ENCODE measurements at regions not wholly inside any gene's neighbourhood (a gene's known extent, or its start where the extent isn't known, plus 50 kb on each side); places are given as distances from the start of the nearest gene placed in this dataset.

DNA sequence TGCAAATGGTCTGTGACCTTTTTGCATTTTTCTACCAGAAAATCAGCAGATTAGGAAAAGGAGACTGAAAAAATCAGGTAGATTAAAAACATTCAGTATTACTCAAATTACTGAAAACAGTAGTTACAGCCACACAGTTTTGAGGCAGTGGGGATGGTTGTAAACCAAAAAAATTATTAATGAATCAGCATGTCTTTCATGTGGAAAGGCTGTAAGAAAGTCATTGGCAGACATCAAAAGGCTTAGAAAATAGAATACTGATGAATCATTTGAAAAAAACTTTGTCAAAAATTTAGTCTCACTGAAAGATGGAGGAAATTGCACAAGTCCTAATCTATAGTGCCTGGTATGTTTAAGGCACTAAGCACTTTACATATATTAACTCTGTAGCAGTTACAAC is 133.9 kb upstream of the GCFC2 start:
- TF ChIP-seq, protein P1, sequence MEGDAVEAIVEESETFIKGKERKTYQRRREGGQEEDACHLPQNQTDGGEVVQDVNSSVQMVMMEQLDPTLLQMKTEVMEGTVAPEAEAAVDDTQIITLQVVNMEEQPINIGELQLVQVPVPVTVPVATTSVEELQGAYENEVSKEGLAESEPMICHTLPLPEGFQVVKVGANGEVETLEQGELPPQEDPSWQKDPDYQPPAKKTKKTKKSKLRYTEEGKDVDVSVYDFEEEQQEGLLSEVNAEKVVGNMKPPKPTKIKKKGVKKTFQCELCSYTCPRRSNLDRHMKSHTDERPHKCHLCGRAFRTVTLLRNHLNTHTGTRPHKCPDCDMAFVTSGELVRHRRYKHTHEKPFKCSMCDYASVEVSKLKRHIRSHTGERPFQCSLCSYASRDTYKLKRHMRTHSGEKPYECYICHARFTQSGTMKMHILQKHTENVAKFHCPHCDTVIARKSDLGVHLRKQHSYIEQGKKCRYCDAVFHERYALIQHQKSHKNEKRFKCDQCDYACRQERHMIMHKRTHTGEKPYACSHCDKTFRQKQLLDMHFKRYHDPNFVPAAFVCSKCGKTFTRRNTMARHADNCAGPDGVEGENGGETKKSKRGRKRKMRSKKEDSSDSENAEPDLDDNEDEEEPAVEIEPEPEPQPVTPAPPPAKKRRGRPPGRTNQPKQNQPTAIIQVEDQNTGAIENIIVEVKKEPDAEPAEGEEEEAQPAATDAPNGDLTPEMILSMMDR (IDR thresholded peaks at IDR 0.05), result no peak

DNA sequence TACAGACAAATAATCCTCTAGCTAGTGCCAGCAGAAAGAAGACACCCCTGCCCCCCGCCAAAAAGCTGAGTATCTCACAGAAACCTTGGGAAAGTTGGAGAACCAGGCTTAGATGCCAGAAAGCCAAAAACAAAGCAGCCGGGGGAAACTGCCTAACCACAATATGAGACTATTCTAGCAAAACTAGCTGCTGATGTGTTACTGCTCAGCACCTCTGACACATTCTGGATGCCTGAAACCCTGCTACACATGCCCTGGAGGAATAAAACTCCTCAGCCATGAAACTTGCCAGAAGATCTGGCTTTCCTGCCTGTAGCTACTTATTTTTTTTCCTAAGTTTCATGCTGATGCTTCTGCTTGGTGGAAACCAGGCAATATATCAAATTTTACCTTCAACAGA is 122.7 kb upstream of the GCFC2 start:
- TF ChIP-seq, protein P1 (IDR thresholded peaks at IDR 0.05), result no peak

DNA sequence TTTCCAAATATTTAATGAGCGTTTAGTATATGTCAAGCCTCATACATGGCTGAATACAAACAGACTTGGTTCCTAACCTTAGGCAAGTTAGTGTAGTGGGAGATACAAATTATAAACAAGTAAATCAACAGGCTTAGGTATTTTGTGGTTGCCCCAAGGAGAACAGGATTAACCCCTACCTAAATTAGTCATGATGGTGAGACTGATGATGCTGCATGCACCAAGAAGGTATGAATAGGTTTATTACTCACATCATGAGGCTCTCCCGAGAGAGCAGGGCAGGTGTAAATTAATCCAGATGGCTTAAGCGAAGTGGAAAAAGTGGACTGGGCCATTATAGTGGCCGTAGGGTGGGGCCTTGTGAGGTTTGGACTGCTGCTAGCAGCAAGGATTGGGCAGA is 118.1 kb upstream of the GCFC2 start:
- TF ChIP-seq, protein P1 (IDR thresholded peaks at IDR 0.05), result no peak

DNA sequence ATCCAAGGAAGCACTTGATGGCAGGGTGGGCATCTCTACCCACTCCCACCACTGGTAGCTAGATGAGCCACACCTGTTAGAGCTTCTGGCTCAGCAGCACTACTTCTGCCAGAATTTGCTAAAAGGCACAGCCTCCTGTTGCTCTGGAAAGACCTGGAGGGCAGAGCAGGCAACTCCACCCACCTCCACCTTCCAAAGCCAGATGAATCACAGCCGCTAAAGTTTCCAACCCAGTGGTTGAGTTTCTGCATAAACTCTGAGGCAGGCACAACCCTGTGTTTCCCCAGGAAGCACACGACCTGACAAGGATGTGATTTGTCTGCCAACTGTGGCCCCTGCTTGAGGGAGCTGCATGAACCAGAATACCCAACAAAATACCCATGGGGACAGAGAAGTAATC is 111.6 kb upstream of the GCFC2 start:
- TF ChIP-seq, protein P1 (IDR thresholded peaks at IDR 0.05), result no peak

DNA sequence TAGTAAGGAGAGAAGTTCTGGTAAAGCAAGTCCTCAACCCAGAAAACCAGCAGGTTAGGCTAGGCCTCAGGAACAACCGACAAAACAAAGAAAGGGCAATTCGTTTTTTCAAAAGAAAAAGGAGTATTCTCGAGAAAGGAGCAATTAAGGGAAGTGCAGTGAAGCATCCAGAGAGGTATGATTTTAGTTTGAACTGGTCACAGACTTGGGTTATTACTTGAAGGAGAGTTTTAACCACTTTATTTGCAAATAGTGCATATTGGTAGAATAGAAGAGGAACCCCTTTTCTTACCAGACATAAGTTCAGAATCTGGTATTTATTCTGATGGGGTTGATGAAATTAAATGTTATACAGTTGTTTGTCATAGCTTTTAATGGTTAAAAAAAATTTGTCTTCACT is 110.0 kb upstream of the GCFC2 start:
- TF ChIP-seq, protein P1 (IDR thresholded peaks at IDR 0.05), result no peak

DNA sequence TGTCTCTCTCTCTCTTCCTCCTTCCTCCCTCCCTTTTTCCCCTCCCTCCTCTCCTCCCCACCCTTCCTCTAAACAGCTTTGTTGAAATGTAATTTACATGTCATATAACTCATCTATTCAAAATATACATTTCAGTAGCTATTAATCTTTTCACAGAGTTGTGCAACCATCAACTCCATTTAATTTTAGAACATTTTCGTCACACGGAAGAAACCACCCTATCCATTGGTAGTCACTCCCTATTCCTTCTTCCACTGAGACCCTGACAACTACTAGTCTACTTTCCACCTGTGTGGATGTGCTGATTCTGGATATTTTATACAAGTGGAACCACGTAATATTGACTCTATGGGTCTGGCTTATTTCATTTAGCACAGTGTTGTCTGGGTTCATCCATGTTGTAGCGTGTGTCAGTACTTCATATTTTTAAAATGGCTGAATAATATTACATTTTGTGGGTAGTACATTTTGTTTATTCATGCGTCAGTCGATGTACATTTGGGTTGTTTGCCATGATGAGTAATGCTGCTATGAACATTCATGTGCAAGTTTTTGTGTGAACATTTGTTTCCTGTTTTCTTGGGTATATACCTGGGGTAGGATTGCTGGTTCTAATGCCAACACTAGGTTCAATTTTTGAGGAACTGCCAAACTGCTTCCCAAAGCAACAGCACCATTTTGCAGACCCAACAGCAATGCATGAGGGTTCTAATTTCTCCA is 100.1 kb upstream of the GCFC2 start:
- TF ChIP-seq, protein P1 (IDR thresholded peaks at IDR 0.05), result no peak

DNA sequence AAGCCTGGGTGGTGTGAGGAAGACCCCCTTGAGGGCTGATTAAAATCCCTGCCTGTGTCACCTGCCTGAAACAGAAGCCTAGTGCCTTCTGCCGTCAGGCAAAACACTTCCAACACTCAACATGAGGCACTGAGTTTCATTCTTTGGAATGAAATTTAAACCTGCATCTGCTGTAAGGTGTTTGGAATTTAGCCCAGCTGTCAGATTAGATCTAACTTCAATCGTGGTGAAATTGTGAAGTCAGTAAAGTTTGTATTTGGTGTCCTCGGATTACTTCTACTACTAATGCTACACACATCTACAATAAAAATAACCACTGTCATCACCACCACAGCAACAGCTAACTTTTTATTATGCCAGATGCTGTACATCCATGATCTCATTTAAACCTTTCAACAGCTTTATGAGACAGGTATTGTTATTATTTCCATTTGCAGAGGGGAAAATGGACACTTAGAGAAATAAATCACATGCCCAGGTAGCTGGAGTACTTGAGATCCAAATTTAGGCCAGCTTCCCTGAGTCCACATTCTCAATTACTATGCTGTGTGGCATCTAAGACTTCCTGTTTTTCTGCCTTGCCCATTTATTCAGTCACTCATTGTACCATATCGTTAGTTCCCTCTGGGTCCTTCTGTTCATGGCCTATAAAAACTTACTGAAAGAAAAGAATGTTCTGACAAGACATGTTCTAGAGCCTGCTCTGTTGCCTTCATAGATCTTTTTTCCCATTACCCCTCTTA is 98.2 kb upstream of the GCFC2 start:
- TF ChIP-seq, protein P1 (IDR thresholded peaks at IDR 0.05), result no peak
